Uterus (tissue), 2 donors: ENCODE measurements at regions not wholly inside any gene's neighbourhood (a gene's known extent, or its start where the extent isn't known, plus 50 kb on each side); places are given as distances from the start of the nearest gene placed in this dataset.

Experiments
- CTCF ChIP-seq, 4 experiments: fragments of 200-600 bp in 2 of 4; fragments of 450-650 bp in 2 of 4; sonication (generic) in 2 of 4; IDR thresholded peaks; one replicate each; pipeline ENCODE4 v1.5.1; 2016 to 2019; ENCODE audit warnings: antibody characterized with exemption in 4 of 4, mild to moderate bottlenecking in 2 of 4, moderate library complexity in 1 of 4
- POLR2A ChIP-seq, 2 donors: fragments of 450-650 bp; IDR thresholded peaks; one replicate each; pipeline ENCODE4 v1.6.1; 2016; ENCODE audit warnings: antibody characterized with exemption in 2 of 2, mild to moderate bottlenecking in 1 of 2, moderate library complexity in 1 of 2

- TF ChIP-seq CTCF (IDR thresholded peaks at IDR 0.05): no peak
- no peak for TF ChIP-seq POLR2A (IDR thresholded peaks at IDR 0.05)
These were observed 91.8 kb downstream of the APIP start for GRCh38 chr11:34824425-34824824.
